Right lobe of liver (tissue), 4 donors: ENCODE measurements at regions not wholly inside any gene's neighbourhood (a gene's known extent, or its start where the extent isn't known, plus 50 kb on each side); places are given as distances from the start of the nearest gene placed in this dataset.

Experiments
- POLR2A ChIP-seq: fragments of 450-650 bp; IDR thresholded peaks from one replicate; pipeline ENCODE4 v1.6.1; 2017; ENCODE audit warnings: antibody characterized with exemption, mild to moderate bottlenecking
- TF ChIP-seq, protein P1 (sequence below), 4 donors: fragments of 200-600 bp in 3 of 4; fragments of 450-650 bp in 1 of 4; IDR thresholded peaks; one replicate each; pipeline versions ENCODE4 v1.5.1 to v1.8.0; 2016 to 2022; ENCODE audit warnings: antibody characterized with exemption in 4 of 4, mild to moderate bottlenecking in 2 of 4
- donor health status: DM: no; HTN: no; CAD: no.
- donor health status: DM: no; HTN: no; CAD: no.
- donor health status: DM: no; HTN: yes; CAD: no.

DNA sequence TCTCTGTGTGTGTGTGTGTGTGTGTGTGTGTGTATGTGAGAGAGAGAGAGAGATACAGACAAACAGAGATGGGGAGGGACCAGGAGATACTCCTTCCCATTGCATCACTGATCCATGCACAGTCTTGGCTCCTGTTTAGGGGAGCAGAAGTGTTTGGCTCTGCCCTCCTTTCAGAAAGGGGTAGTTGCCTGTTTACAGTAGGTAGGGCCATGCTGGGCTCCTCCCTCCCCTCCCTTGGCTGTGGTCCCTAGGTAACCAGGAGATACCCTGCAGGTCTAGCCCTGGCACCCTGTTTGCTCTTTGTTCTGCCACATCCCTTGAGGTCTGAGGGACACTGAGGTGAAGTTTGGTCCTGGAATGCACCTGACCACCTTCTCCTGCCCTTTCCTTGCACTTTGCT, 95.3 kb downstream of the RAMP3 start:
- TF ChIP-seq, protein P1, sequence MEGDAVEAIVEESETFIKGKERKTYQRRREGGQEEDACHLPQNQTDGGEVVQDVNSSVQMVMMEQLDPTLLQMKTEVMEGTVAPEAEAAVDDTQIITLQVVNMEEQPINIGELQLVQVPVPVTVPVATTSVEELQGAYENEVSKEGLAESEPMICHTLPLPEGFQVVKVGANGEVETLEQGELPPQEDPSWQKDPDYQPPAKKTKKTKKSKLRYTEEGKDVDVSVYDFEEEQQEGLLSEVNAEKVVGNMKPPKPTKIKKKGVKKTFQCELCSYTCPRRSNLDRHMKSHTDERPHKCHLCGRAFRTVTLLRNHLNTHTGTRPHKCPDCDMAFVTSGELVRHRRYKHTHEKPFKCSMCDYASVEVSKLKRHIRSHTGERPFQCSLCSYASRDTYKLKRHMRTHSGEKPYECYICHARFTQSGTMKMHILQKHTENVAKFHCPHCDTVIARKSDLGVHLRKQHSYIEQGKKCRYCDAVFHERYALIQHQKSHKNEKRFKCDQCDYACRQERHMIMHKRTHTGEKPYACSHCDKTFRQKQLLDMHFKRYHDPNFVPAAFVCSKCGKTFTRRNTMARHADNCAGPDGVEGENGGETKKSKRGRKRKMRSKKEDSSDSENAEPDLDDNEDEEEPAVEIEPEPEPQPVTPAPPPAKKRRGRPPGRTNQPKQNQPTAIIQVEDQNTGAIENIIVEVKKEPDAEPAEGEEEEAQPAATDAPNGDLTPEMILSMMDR (IDR thresholded peaks at IDR 0.05), result no peak
- no peak for TF ChIP-seq POLR2A
